Transverse colon (tissue), 4 donors: ENCODE measurements at regions not wholly inside any gene's neighbourhood (a gene's known extent, or its start where the extent isn't known, plus 50 kb on each side); places are given as distances from the start of the nearest gene placed in this dataset.

Experiments used
- DNase-seq: peaks from one replicate; pipeline ENCODE4 v3.0.0-alpha.2; 2019
- H3K27ac ChIP-seq, 4 donors: fragments of 200-600 bp; sonication (generic); 2 replicates each; pipeline ENCODE4 v1.5.1; 2016 to 2018; ENCODE audit warnings: inconsistent platforms in 4 of 4
- H3K27me3 ChIP-seq: fragments of 200-600 bp; sonication (generic); 2 replicates; pipeline ENCODE4 v1.5.1; 2017; ENCODE audit warnings: inconsistent platforms
- H3K36me3 ChIP-seq, 4 donors: fragments of 200-600 bp; sonication (generic); 2 replicates each; pipeline ENCODE4 v1.5.1; 2017 to 2019; ENCODE audit warnings: inconsistent platforms in 4 of 4
- H3K4me1 ChIP-seq, 4 donors: fragments of 200-600 bp; sonication (generic); 2 replicates each; pipeline ENCODE4 v1.5.1; 2017 to 2020; ENCODE audit warnings: inconsistent platforms in 4 of 4
- H3K4me3 ChIP-seq, 4 donors: fragments of 200-600 bp; sonication (generic); 1 replicate in 1 of 4; 2 replicates in 3 of 4; pipeline versions ENCODE4 v1.5.1 to v1.6.1; 2017 to 2019; ENCODE audit warnings: inconsistent platforms in 4 of 4
- H3K9me3 ChIP-seq, 2 donors: fragments of 200-600 bp; sonication (generic); 2 replicates each; pipeline ENCODE4 v1.5.1; 2017 to 2019; ENCODE audit warnings: inconsistent platforms in 2 of 2
- CTCF ChIP-seq, 5 experiments: fragments of 200-600 bp in 3 of 5; fragments of 450-650 bp in 2 of 5; sonication (generic) in 3 of 5; IDR thresholded peaks; 1 replicate in 2 of 5; 2 replicates in 3 of 5; pipeline ENCODE4 v1.5.1; 2016 to 2017; ENCODE audit warnings: antibody characterized with exemption in 5 of 5, inconsistent platforms in 3 of 5, mild to moderate bottlenecking in 2 of 5, moderate library complexity in 1 of 5
- EP300 ChIP-seq: sonication (generic); formaldehyde crosslinking; IDR thresholded peaks from one replicate; pipeline ENCODE4 v1.6.1; 2017; ENCODE audit warnings: antibody characterized with exemption, low read depth
- POLR2A ChIP-seq: fragments of 450-650 bp; IDR thresholded peaks from one replicate; pipeline ENCODE4 v1.6.1; 2016; ENCODE audit warnings: antibody characterized with exemption, mild to moderate bottlenecking, moderate library complexity
- POLR2AphosphoS5 ChIP-seq, 3 donors: sonication (generic); formaldehyde crosslinking; IDR thresholded peaks; one replicate each; pipeline ENCODE4 v1.6.1; 2016; ENCODE audit warnings: antibody characterized with exemption in 3 of 3
- WGBS, 2 donors: methylation state at CpG; one replicate each; pipeline ENCODE4 v1.1.5; 2018; ENCODE audit warnings: low coverage in 1 of 2; 5-methylcytosine and 5-hydroxymethylcytosine counted together
- in situ Hi-C, 4 donors: fragments of 200-750 bp; cut with MboI; loops; one replicate each; pipeline versions ENCODE4 v1.15.0 to v1.15.1; 2017; ENCODE audit warnings: low sequenced_read_pairs in 3 of 4, low pct_ligation_motif_present in 1 of 4, low pct_unique_long_range_greater_than_20kb in 1 of 4
- intact Hi-C: fragments of 100-400 bp; cut with DNase I; formaldehyde crosslinking; loops from one replicate; pipeline ENCODE4 v1.15.1; 2023; ENCODE audit warnings: low total_unique reads

DNA sequence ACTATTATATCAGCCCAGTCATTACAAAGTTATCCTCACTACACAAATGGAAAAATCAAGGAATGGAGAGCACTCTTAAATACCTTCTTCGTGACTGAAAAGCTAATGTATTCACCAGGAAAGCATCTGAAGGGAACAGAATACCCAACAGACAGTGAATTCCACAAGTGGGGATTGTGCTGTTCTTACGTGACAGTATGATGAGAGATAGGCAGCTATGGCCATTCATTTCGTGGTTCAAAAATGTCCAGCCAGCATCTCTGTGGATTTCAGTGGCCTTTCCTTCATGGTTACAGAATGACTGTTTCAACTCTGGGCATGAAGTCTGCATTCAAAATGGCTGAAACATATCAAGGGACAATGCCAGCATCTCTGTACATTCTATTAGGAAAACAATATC, 323.8 kb downstream of the PRELID2 start:
- in situ Hi-C loops = no loop called here
- intact Hi-C loops = no loop called here
- no peak overlapping the region for H3K4me3 ChIP-seq
- no peaks in the 10 kb centered on the region for H3K4me1 ChIP-seq
- no peaks in the 10 kb centered on the region for H3K27me3 ChIP-seq
- no peak for DNase-seq
- no peak for TF ChIP-seq POLR2A
- no peak for TF ChIP-seq POLR2AphosphoS5 (IDR thresholded peaks at IDR 0.05)
- TF ChIP-seq EP300 = no peak
- TF ChIP-seq CTCF (IDR thresholded peaks at IDR 0.05) = no peak
- H3K27ac ChIP-seq = no peak overlapping the region
- no peaks in the 10 kb centered on the region for H3K36me3 ChIP-seq
- H3K9me3 ChIP-seq = no peaks in the 10 kb centered on the region
- WGBS, 2 donors = 85 to 92% methylated on average over 3 of the region's 3 CpGs

- no peaks in the 10 kb centered on the region for H3K4me1 ChIP-seq
- in situ Hi-C loops = no loop called here
- no peak for DNase-seq
- H3K4me3 ChIP-seq = no peak overlapping the region
- H3K27ac ChIP-seq = no peak overlapping the region
- intact Hi-C loops = no loop called here
- WGBS, 2 donors = 80 to 96% methylated on average over 1 to 2 of the region's 2 CpGs
- TF ChIP-seq CTCF (IDR thresholded peaks at IDR 0.05) = no peak
- TF ChIP-seq POLR2AphosphoS5 (IDR thresholded peaks at IDR 0.05) = no peak
- TF ChIP-seq EP300 = no peak
- no peak for TF ChIP-seq POLR2A
- H3K36me3 ChIP-seq = no peaks in the 10 kb centered on the region
- H3K27me3 ChIP-seq = no peaks in the 10 kb centered on the region
- no peaks in the 10 kb centered on the region for H3K9me3 ChIP-seq
Observed at GRCh38 chr5:145510769-145511168, 324.4 kb downstream of the PRELID2 start.

- no peak for DNase-seq
- in situ Hi-C loops = no loop called here
- intact Hi-C loops = no loop called here
- 72 to 88% methylated on average over 1 of the region's 1 CpG for WGBS, 2 donors
- H3K27ac ChIP-seq = no peak overlapping the region
- no peak for TF ChIP-seq POLR2A
- TF ChIP-seq POLR2AphosphoS5 (IDR thresholded peaks at IDR 0.05) = no peak
- TF ChIP-seq CTCF (IDR thresholded peaks at IDR 0.05) = no peak
- TF ChIP-seq EP300 = no peak
- no peaks in the 10 kb centered on the region for H3K27me3 ChIP-seq
- H3K4me1 ChIP-seq = no peaks in the 10 kb centered on the region
- H3K9me3 ChIP-seq = no peaks in the 10 kb centered on the region
- H3K36me3 ChIP-seq = no peaks in the 10 kb centered on the region
- no peak overlapping the region for H3K4me3 ChIP-seq
Observed at GRCh38 chr5:145510324-145510723, 324.8 kb downstream of the PRELID2 start.

GRCh38 chr5:145509336-145510136, 325.6 kb downstream of the PRELID2 start:
- H3K36me3 ChIP-seq = no peaks in the 10 kb centered on the region
- H3K4me1 ChIP-seq = no peaks in the 10 kb centered on the region
- in situ Hi-C loops = no loop called here
- H3K27ac ChIP-seq = no peak overlapping the region
- 67 to 75% methylated on average over 2 of the region's 2 CpGs for WGBS, 2 donors
- H3K27me3 ChIP-seq = no peaks in the 10 kb centered on the region
- no peak overlapping the region for H3K4me3 ChIP-seq
- no peaks in the 10 kb centered on the region for H3K9me3 ChIP-seq
- TF ChIP-seq EP300 = no peak
- TF ChIP-seq POLR2AphosphoS5 (IDR thresholded peaks at IDR 0.05) = no peak
- no peak for TF ChIP-seq CTCF (IDR thresholded peaks at IDR 0.05)
- TF ChIP-seq POLR2A = no peak
- no peak for DNase-seq
- intact Hi-C loops = no loop called here
